GM23338 (cell line): ENCODE measurements at regions not wholly inside any gene's neighbourhood (a gene's known extent, or its start where the extent isn't known, plus 50 kb on each side); places are given as distances from the start of the nearest gene placed in this dataset.

ENCODE experiments used
- ATAC-seq: fragments of 200-7000 bp; cut with Tn5 transposase; 3 replicates; pipeline ENCODE4 v1.9.1; 2020
- DNase-seq: peaks from one replicate; pipeline ENCODE4 v3.0.0-alpha.2; 2015; ENCODE audit warnings: low spot score
- H2AFZ ChIP-seq: fragments of 200-600 bp; sonication (generic); 2 replicates; pipeline ENCODE4 v1.8.0; 2016; ENCODE audit warnings: antibody characterized with exemption, mild to moderate bottlenecking, moderate library complexity
- H3F3A ChIP-seq: fragments of 200-600 bp; sonication (generic); replicated peaks from 2 replicates; pipeline ENCODE4 v1.8.0; 2017; ENCODE audit warnings: antibody characterized with exemption, mixed run types, low read depth
- H3K27ac ChIP-seq: fragments of 200-600 bp; sonication (generic); 2 replicates; pipeline ENCODE4 v1.6.1; 2016; ENCODE audit warnings: low read depth
- H3K27me3 ChIP-seq: fragments of 200-600 bp; sonication (generic); 2 replicates; pipeline ENCODE4 v1.8.0; 2016; ENCODE audit warnings: mild to moderate bottlenecking, mixed run types, moderate library complexity; ENCODE audit not compliant: insufficient read depth
- H3K36me3 ChIP-seq: fragments of 200-600 bp; sonication (generic); 2 replicates; pipeline ENCODE4 v1.8.0; 2016; ENCODE audit warnings: mild to moderate bottlenecking; ENCODE audit not compliant: insufficient read depth
- H3K4me1 ChIP-seq: fragments of 200-600 bp; sonication (generic); 2 replicates; pipeline ENCODE4 v1.8.0; 2016; ENCODE audit warnings: mild to moderate bottlenecking, moderate library complexity; ENCODE audit not compliant: insufficient read depth
- H3K4me2 ChIP-seq: fragments of 200-600 bp; sonication (generic); 2 replicates; pipeline ENCODE4 v1.7.1; 2017; ENCODE audit warnings: mixed run types
- H3K4me3 ChIP-seq: fragments of 200-600 bp; sonication (generic); 2 replicates; pipeline ENCODE4 v1.6.1; 2016; ENCODE audit warnings: mixed run types
- H3K79me2 ChIP-seq: fragments of 200-600 bp; sonication (generic); replicated peaks from 2 replicates; pipeline ENCODE4 v1.8.0; 2017; ENCODE audit warnings: mild to moderate bottlenecking; ENCODE audit not compliant: insufficient read depth
- H3K9me2 ChIP-seq: fragments of 200-600 bp; sonication (generic); 2 replicates; pipeline ENCODE4 v1.8.0; 2017; ENCODE audit not compliant: insufficient read depth
- H4K20me1 ChIP-seq: fragments of 200-600 bp; sonication (generic); replicated peaks from 2 replicates; pipeline ENCODE4 v1.8.0; 2017; ENCODE audit warnings: mild to moderate bottlenecking; ENCODE audit not compliant: insufficient read depth
- H3K27ac Mint-ChIP-seq: 2 replicates; pipeline ENCODE4 v1.8.0; 2020; ENCODE audit warnings: inconsistent platforms, mild to moderate bottlenecking, moderate library complexity, mixed read lengths
- H3K27me3 Mint-ChIP-seq: 3 replicates; pipeline ENCODE4 v1.8.0; 2022; ENCODE audit warnings: low read depth, mild to moderate bottlenecking, moderate library complexity, mixed read lengths, inconsistent platforms; ENCODE audit not compliant: insufficient read depth, poor library complexity
- H3K36me3 Mint-ChIP-seq: 3 replicates; pipeline ENCODE4 v1.8.0; 2021; ENCODE audit warnings: low read depth, mild to moderate bottlenecking, inconsistent platforms, moderate library complexity, mixed read lengths
- H3K4me1 Mint-ChIP-seq: 3 replicates; pipeline ENCODE4 v1.8.0; 2020; ENCODE audit warnings: mild to moderate bottlenecking, inconsistent platforms, mixed read lengths
- H3K4me3 Mint-ChIP-seq: 3 replicates; pipeline ENCODE4 v1.8.0; 2021; ENCODE audit warnings: moderate library complexity, mild to moderate bottlenecking, inconsistent platforms, mixed read lengths
- H3K9me3 Mint-ChIP-seq: 3 replicates; pipeline ENCODE4 v1.8.0; 2020; ENCODE audit warnings: moderate library complexity, mild to moderate bottlenecking, inconsistent platforms, mixed read lengths
- CREB1 ChIP-seq: fragments of 250-450 bp; sonication (Bioruptor Pico); IDR thresholded peaks from 2 replicates; pipeline ENCODE4 v1.5.0; 2020; ENCODE audit warnings: low read depth, mild to moderate bottlenecking, moderate library complexity
- CTCF ChIP-seq, 2 experiments: fragments of 200-600 bp in 1 of 2; sonication (generic) in 1 of 2; conservative IDR thresholded peaks; 2 replicates each; pipeline versions ENCODE4 v1.5.1 to v1.6.1; 2016 to 2017; ENCODE audit warnings: antibody characterized with exemption in 2 of 2, low read depth in 2 of 2, mild to moderate bottlenecking in 2 of 2, moderate library complexity in 1 of 2
- ETS1 ChIP-seq: IDR thresholded peaks from 2 replicates; pipeline ENCODE4 v1.6.1; 2016; ENCODE audit warnings: antibody characterized with exemption
- JUNB ChIP-seq: IDR thresholded peaks from one replicate; pipeline ENCODE4 v1.6.1; 2016; ENCODE audit warnings: antibody characterized with exemption; ENCODE audit not compliant: unreplicated experiment
- NANOG ChIP-seq: IDR thresholded peaks from 2 replicates; pipeline ENCODE4 v1.6.1; 2016; ENCODE audit warnings: antibody characterized with exemption, borderline replicate concordance
- REST ChIP-seq: IDR thresholded peaks from one replicate; pipeline ENCODE4 v1.6.1; 2018; ENCODE audit warnings: antibody characterized with exemption; ENCODE audit not compliant: unreplicated experiment
- ZNF114 ChIP-seq: fragments of 250-450 bp; sonication (Bioruptor Pico); IDR thresholded peaks from 2 replicates; pipeline ENCODE4 v1.5.0; 2020; ENCODE audit warnings: mild to moderate bottlenecking, moderate library complexity
- ZNF331 ChIP-seq: fragments of 250-450 bp; sonication (Bioruptor Pico); IDR thresholded peaks from 2 replicates; pipeline ENCODE4 v1.5.0; 2020; ENCODE audit warnings: low read depth, mild to moderate bottlenecking, moderate library complexity

- peaks cover 2% of the 10 kb centered on the region for H3K27me3 Mint-ChIP-seq
- TF ChIP-seq CREB1 (CRISPR knock-in tag), result no peak
- Histone ChIP-seq H3K4me2 (peak overlapping the region; percentile 15; the same call in 1 of the 2 replicates), H2AFZ (no peak overlapping the region), H3K4me1 (peaks cover 59% of the 10 kb centered on the region), H3K9me2 (0 out of 2 replicates have a peak, but pooled peaks cover 3% of the 10 kb centered on the region), H4K20me1 (no peaks in the 10 kb centered on the region), H3F3A (no peaks in the 10 kb centered on the region), H3K27ac (no peak overlapping the region), H3K36me3 (no peaks in the 10 kb centered on the region), H3K4me3 (no peak overlapping the region), H3K27me3 (no peaks in the 10 kb centered on the region), H3K79me2 (0 out of 2 replicates have a peak, but pooled peaks cover 3% of the 10 kb centered on the region)
- H3K9me3 Mint-ChIP-seq, result peaks cover 2% of the 10 kb centered on the region; the same call in 2 of the 3 replicates
- no peak overlapping the region for H3K4me3 Mint-ChIP-seq
- ATAC-seq (no peak), DNase-seq (no peak)
- peak overlapping the region; percentile 70; the same call in 1 of the 2 replicates for H3K27ac Mint-ChIP-seq
- peaks cover 4% of the 10 kb centered on the region; the same call in 2 of the 3 replicates for H3K36me3 Mint-ChIP-seq
- peaks cover 61% of the 10 kb centered on the region for H3K4me1 Mint-ChIP-seq
Observed at GRCh38 chr9:19701274-19701673, 87.6 kb downstream of the SLC24A2 start.

- H3K4me3 Mint-ChIP-seq, result no peak overlapping the region
- 0 out of 2 replicates have a peak, but pooled peaks cover 3% of the 10 kb centered on the region for H3K9me2 ChIP-seq
- H3K4me2 ChIP-seq, result peak overlapping the region; percentile 15
- no peak overlapping the region for H3K4me3 ChIP-seq
- no peaks in the 10 kb centered on the region for H3K27me3 ChIP-seq
- peaks cover 2% of the 10 kb centered on the region for H3K27me3 Mint-ChIP-seq
- H3K79me2 ChIP-seq, result 0 out of 2 replicates have a peak, but pooled peaks cover 3% of the 10 kb centered on the region
- peaks cover 10% of the 10 kb centered on the region; the same call in 2 of the 3 replicates for H3K36me3 Mint-ChIP-seq
- peak overlapping the region; percentile 10; the same call in 1 of the 2 replicates for H3K27ac ChIP-seq
- H2AFZ ChIP-seq, result no peak overlapping the region
- no peaks in the 10 kb centered on the region for H3F3A ChIP-seq
- ATAC-seq, result no peak
- no peaks in the 10 kb centered on the region for H3K36me3 ChIP-seq
- H3K27ac Mint-ChIP-seq, result 0 out of 2 replicates have a peak overlapping the region, but pooled peaks have one; percentile 13
- peaks cover 59% of the 10 kb centered on the region for H3K4me1 ChIP-seq
- H3K4me1 Mint-ChIP-seq, result peaks cover 61% of the 10 kb centered on the region
- peaks cover 8% of the 10 kb centered on the region; the same call in 2 of the 3 replicates for H3K9me3 Mint-ChIP-seq
- H4K20me1 ChIP-seq, result no peaks in the 10 kb centered on the region
- TF ChIP-seq ZNF331 (no peak), CTCF (conservative IDR thresholded peaks at IDR 0.05; ENCODE audit: low read depth in 2 of 2) (no peak), CREB1 (CRISPR knock-in tag) (no peak), JUNB (no peak), REST (no peak), ZNF114 (CRISPR knock-in tag) (no peak), NANOG (no peak), ETS1 (no peak)
- no peak for DNase-seq
Observed at GRCh38 chr9:19700699-19701098, 88.1 kb downstream of the SLC24A2 start.
